ENCODE measurements at regions not wholly inside any gene's neighbourhood (a gene's known extent, or its start where the extent isn't known, plus 50 kb on each side); places are given as distances from the start of the nearest gene placed in this dataset.

GRCh38 chr14:39665075-39665475, 232.8 kb upstream of the FBXO33 start:
- no peak for TF ChIP-seq CTCF (IDR thresholded peaks at IDR 0.05)
- no peak for TF ChIP-seq REST (IDR thresholded peaks at IDR 0.05; ENCODE audit: low read depth, low read length)
- no peak for TF ChIP-seq FOSL2 (IDR thresholded peaks at IDR 0.05; ENCODE audit: borderline replicate concordance, low read depth)
- no peak for TF ChIP-seq POLR2AphosphoS5 (IDR thresholded peaks at IDR 0.05; ENCODE audit: low read depth, low read length)
- TF ChIP-seq SMC3 (IDR thresholded peaks at IDR 0.05; ENCODE audit: low read depth, low read length), result no peak
- no peak for TF ChIP-seq MXI1 (IDR thresholded peaks at IDR 0.05; ENCODE audit: low read depth, low read length)
- no peak for TF ChIP-seq MAX (IDR thresholded peaks at IDR 0.05; ENCODE audit: low read depth)
- TF ChIP-seq USF1 (IDR thresholded peaks at IDR 0.05; ENCODE audit: borderline replicate concordance, low read depth), result no peak
